HEK293 (cell line): ENCODE measurements at regions not wholly inside any gene's neighbourhood (a gene's known extent, or its start where the extent isn't known, plus 50 kb on each side); places are given as distances from the start of the nearest gene placed in this dataset.
"Not testable (repeated sequence)": the region's sequence is repeated elsewhere in the genome, so short reads cannot be mapped to it uniquely, and the experiment has no call there.

Experiments
- CTCF ChIA-PET: fragments of 350-600 bp; formaldehyde crosslinking; extraction: SDS; loops from one replicate; lab custom pipeline; 2021; ENCODE audit warnings: antibody characterized with exemption; lab: Yijun Ruan, JAX
- POLR2A ChIA-PET: fragments of 300-600 bp; formaldehyde crosslinking; extraction: SDS; loops from one replicate; lab custom pipeline; 2020; ENCODE audit warnings: antibody characterized with exemption, inconsistent platforms; lab: Yijun Ruan, JAX
- H3K27ac ChIP-seq: fragments of 200-500 bp; sonication (Bioruptor generic); 2 replicates; pipeline ENCODE4 v1.5.1; 2014; ENCODE audit warnings: low read depth, low read length, control low read depth, inconsistent platforms; ENCODE audit errors: extremely low read depth
- H3K36me3 ChIP-seq, 2 experiments: fragments of 200-500 bp in 1 of 2; sonication (Bioruptor generic) in 1 of 2; 1 replicate in 1 of 2; 2 replicates in 1 of 2; pipeline ENCODE4 v1.5.1; 2014 to 2017; ENCODE audit warnings: inconsistent platforms in 2 of 2, low read length in 2 of 2; ENCODE audit not compliant: control insufficient read depth in 2 of 2, insufficient read depth in 1 of 2
- H3K4me1 ChIP-seq: fragments of 200-500 bp; sonication (Bioruptor generic); 2 replicates; pipeline ENCODE4 v1.5.1; 2014; ENCODE audit warnings: mild to moderate bottlenecking, low read length, inconsistent platforms; ENCODE audit not compliant: control insufficient read depth, insufficient read depth
- H3K4me3 ChIP-seq: 2 replicates; pipeline ENCODE4 v1.5.1; 2011; ENCODE audit warnings: low read depth, mild to moderate bottlenecking, control low read depth, low read length, moderate library complexity
- H3K9me3 ChIP-seq: fragments of 200-500 bp; sonication (Bioruptor generic); 2 replicates; pipeline ENCODE4 v1.5.1; 2014; ENCODE audit warnings: low read depth, low read length, inconsistent platforms; ENCODE audit not compliant: control insufficient read depth, insufficient read depth
- EGR2 ChIP-seq: fragments of 450-650 bp; formaldehyde crosslinking; IDR thresholded peaks from 2 replicates; pipeline ENCODE4 v1.5.1; 2016; ENCODE audit warnings: low read depth, missing biosample characterization, missing genetic modification characterization
- HOXD13 ChIP-seq: sonication (generic); formaldehyde crosslinking; IDR thresholded peaks from 2 replicates; pipeline ENCODE4 v1.8.0; 2022; ENCODE audit warnings: missing genetic modification reagents, borderline replicate concordance
- ZBTB21 ChIP-seq: fragments of 450-650 bp; formaldehyde crosslinking; IDR thresholded peaks from 2 replicates; pipeline ENCODE4 v1.5.1; 2017; ENCODE audit warnings: missing biosample characterization, missing genetic modification characterization
- ZBTB26 ChIP-seq: fragments of 450-650 bp; formaldehyde crosslinking; optimal IDR thresholded peaks from 2 replicates; pipeline ENCODE3; 2016; ENCODE audit warnings: missing biosample characterization, mild to moderate bottlenecking, missing genetic modification characterization
- ZFHX2 ChIP-seq: fragments of 450-650 bp; formaldehyde crosslinking; conservative IDR thresholded peaks from 2 replicates; pipeline ENCODE4 v1.5.1; 2016; ENCODE audit warnings: missing biosample characterization, missing genetic modification characterization
- ZNF133 ChIP-seq: fragments of 450-650 bp; formaldehyde crosslinking; IDR thresholded peaks from 2 replicates; pipeline ENCODE4 v1.5.1; 2016; ENCODE audit warnings: missing biosample characterization, missing genetic modification characterization
- ZNF148 ChIP-seq: fragments of 450-650 bp; formaldehyde crosslinking; IDR thresholded peaks from 2 replicates; pipeline ENCODE4 v1.5.0; 2017; ENCODE audit warnings: missing biosample characterization, missing genetic modification characterization, borderline replicate concordance
- ZNF248 ChIP-seq: fragments of 450-650 bp; formaldehyde crosslinking; IDR thresholded peaks from 2 replicates; pipeline ENCODE4 v1.5.1; 2017; ENCODE audit warnings: missing biosample characterization, missing genetic modification characterization
- ZNF404 ChIP-seq: fragments of 450-650 bp; formaldehyde crosslinking; IDR thresholded peaks from 2 replicates; pipeline ENCODE4 v1.5.1; 2017; ENCODE audit warnings: missing biosample characterization, missing genetic modification characterization
- ZNF416 ChIP-seq: fragments of 450-650 bp; formaldehyde crosslinking; IDR thresholded peaks from 2 replicates; pipeline ENCODE4 v1.5.1; 2016; ENCODE audit warnings: missing biosample characterization, missing genetic modification characterization
- ZNF433 ChIP-seq: fragments of 450-650 bp; formaldehyde crosslinking; IDR thresholded peaks from 2 replicates; pipeline ENCODE4 v1.5.1; 2016; ENCODE audit warnings: missing biosample characterization, missing genetic modification characterization, low read depth
- ZNF521 ChIP-seq: fragments of 450-650 bp; formaldehyde crosslinking; IDR thresholded peaks from 2 replicates; pipeline ENCODE4 v1.5.1; 2017; ENCODE audit warnings: missing biosample characterization, mild to moderate bottlenecking, missing genetic modification characterization
- ZNF555 ChIP-seq: fragments of 450-650 bp; formaldehyde crosslinking; conservative IDR thresholded peaks from 2 replicates; pipeline ENCODE4 v1.5.1; 2017; ENCODE audit warnings: missing biosample characterization, mild to moderate bottlenecking, missing genetic modification characterization, inconsistent platforms
- ZNF621 ChIP-seq: fragments of 450-650 bp; formaldehyde crosslinking; IDR thresholded peaks from 2 replicates; pipeline ENCODE4 v1.5.1; 2017; ENCODE audit warnings: missing biosample characterization, missing genetic modification characterization
- ZNF654 ChIP-seq: fragments of 450-650 bp; formaldehyde crosslinking; IDR thresholded peaks from 2 replicates; pipeline ENCODE4 v1.5.1; 2016; ENCODE audit warnings: low read depth, missing biosample characterization, missing genetic modification characterization
- ZNF776 ChIP-seq: fragments of 450-650 bp; formaldehyde crosslinking; IDR thresholded peaks from 2 replicates; pipeline ENCODE4 v1.5.0; 2017; ENCODE audit warnings: missing biosample characterization, missing genetic modification characterization, borderline replicate concordance
- ZSCAN4 ChIP-seq: fragments of 450-650 bp; formaldehyde crosslinking; IDR thresholded peaks from 2 replicates; pipeline ENCODE4 v1.5.1; 2017; ENCODE audit warnings: missing biosample characterization, missing genetic modification characterization
- TF ChIP-seq, protein P1 (sequence below): fragments of 450-650 bp; formaldehyde crosslinking; IDR thresholded peaks from 2 replicates; pipeline ENCODE4 v1.5.1; 2017; ENCODE audit warnings: missing biosample characterization, missing genetic modification characterization

DNA sequence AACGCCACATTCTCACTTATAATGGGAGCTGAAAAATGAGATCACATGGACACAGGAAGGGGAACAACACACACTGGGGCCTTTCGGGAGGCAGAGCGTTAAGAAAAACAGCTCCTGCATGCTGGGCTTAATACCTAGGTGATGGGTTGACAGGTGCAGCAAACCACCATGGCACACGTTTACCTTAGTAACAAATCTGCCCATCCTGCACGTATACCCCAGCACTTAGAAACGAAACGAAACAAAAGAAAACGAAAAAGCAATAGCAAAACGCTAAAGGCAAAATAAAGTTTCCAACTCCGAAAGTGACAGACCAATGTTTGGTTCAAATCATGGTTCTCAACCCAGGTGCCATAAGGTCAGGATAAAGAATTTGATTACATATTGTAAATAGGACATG lies 525.3 kb downstream of the CWH43 start (continued):
- TF ChIP-seq ZNF621 (0 out of 2 replicates have a peak, but pooled peaks have one; percentile 45), ZNF521 (tag by site-specific recombination) (peak; percentile 95), ZBTB21 (tag by site-specific recombination) (peak; percentile 13; the same call in 1 of the 2 replicates), ZNF776 (tag by site-specific recombination) (peak; percentile 92), HOXD13 (CRISPR knock-in tag) (peak; percentile 37; the same call in 1 of the 2 replicates), ZNF416 (peak; percentile 50; the same call in 1 of the 2 replicates), ZNF404 (tag by site-specific recombination) (0 out of 2 replicates have a peak, but pooled peaks have one; percentile 21), ZNF133 (peak; percentile 42; the same call in 1 of the 2 replicates), ZNF555 (tag by site-specific recombination) (peak; percentile 13; the same call in 1 of the 2 replicates), ZNF148 (tag by site-specific recombination) (peak; percentile 11; the same call in 1 of the 2 replicates), ZNF248 (tag by site-specific recombination) (peak; percentile 61; the same call in 1 of the 2 replicates)
- TF ChIP-seq, protein P1, sequence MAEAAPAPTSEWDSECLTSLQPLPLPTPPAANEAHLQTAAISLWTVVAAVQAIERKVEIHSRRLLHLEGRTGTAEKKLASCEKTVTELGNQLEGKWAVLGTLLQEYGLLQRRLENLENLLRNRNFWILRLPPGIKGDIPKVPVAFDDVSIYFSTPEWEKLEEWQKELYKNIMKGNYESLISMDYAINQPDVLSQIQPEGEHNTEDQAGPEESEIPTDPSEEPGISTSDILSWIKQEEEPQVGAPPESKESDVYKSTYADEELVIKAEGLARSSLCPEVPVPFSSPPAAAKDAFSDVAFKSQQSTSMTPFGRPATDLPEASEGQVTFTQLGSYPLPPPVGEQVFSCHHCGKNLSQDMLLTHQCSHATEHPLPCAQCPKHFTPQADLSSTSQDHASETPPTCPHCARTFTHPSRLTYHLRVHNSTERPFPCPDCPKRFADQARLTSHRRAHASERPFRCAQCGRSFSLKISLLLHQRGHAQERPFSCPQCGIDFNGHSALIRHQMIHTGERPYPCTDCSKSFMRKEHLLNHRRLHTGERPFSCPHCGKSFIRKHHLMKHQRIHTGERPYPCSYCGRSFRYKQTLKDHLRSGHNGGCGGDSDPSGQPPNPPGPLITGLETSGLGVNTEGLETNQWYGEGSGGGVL (tag by site-specific recombination): 0 out of 2 replicates have a peak, but pooled peaks have one; percentile 20

DNA sequence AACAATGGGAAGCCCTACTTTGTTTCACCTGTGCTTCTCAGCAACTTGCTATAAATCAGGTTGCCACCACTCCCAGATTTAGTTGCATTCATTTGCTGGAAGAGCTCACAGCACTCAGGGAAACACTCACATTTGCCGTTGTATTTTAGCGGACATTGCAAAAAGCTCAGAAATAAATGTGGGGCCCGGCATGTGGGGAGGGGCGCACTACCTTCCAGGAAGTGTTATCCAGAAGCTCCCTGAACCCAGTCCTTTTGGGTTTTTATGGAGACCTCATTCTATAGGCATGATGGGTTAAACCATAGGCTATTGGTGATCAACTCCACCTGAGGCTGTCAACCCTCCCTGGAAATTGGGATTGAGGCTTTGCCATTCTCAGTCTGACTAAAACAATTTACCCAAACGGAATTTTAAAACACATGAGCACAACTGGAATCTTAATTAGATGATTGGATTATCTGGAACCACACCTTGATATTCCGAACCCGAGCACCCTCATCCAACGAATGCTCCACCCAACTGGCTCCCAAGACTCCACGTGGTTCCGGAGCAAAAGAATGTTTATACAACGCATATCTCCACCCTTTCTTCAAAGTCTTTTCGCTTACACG lies 525.9 kb downstream of the CWH43 start:
- H3K4me1 ChIP-seq, CTCF ChIA-PET, H3K9me3 ChIP-seq, H3K4me3 ChIP-seq, POLR2A ChIA-PET, H3K36me3 ChIP-seq, H3K27ac ChIP-seq: not testable (repeated sequence)
- peak; percentile 8 for TF ChIP-seq ZBTB26 (tag by site-specific recombination)

DNA sequence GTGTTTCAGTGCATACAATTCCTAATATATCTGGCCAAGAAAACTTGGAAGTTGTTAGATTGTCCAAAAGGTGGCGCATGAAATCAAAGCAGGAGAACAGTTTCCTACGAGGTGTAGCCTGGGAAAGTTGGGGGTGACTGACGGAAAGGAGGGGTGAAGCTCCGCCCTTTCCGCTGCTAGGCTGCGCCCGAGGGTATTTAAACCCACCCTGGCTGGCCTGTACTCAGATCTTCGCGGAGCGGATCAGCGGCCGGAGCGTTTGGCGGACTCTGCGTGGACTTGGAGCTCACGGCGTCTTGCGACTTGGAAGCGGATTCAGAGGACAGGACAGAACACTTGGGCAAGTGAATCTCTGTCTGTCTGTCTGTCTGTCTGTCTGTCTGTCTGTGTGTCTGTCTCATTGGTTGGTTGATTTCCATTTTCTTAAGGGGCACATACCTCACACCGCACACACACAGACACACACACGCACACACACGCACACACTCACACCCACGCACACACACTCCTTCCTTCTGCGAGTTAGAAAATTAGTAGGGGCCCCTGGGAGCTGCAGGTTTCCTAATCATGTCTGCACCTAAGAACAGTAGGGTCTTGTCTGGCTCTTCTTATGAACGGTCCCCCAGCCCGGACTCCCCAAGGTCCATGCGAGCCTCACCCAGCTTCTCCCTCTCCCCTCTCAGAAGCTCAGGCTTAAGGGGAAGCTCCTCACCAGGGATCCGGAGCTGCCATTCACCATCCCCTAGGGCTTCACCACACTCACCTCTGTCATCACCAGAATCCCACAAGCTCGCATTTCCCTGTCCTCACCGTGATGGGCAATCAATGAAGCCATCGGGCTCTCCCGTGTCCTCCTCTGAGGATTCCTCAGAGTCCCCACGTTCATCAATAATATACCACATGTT lies 526.8 kb downstream of the CWH43 start:
- H3K9me3 ChIP-seq, H3K4me1 ChIP-seq, H3K36me3 ChIP-seq, H3K4me3 ChIP-seq, CTCF ChIA-PET, H3K27ac ChIP-seq, POLR2A ChIA-PET: not testable (repeated sequence)
- 0 out of 2 replicates have a peak, but pooled peaks have one; percentile 12 for TF ChIP-seq ZNF654 (tag by site-specific recombination)
- peak; percentile 42; the same call in 1 of the 2 replicates for TF ChIP-seq ZSCAN4
- TF ChIP-seq HOXD13 (CRISPR knock-in tag): peak; percentile 65; the same call in 1 of the 2 replicates
- peak; percentile 7 for TF ChIP-seq ZBTB26 (tag by site-specific recombination)
- 0 out of 2 replicates have a peak, but pooled peaks have one; percentile 11 for TF ChIP-seq ZNF433 (tag by site-specific recombination)
- TF ChIP-seq ZFHX2 (tag by site-specific recombination): peak; percentile 35; the same call in 1 of the 2 replicates
- peak; percentile 33; the same call in 1 of the 2 replicates for TF ChIP-seq EGR2 (tag by site-specific recombination)

DNA sequence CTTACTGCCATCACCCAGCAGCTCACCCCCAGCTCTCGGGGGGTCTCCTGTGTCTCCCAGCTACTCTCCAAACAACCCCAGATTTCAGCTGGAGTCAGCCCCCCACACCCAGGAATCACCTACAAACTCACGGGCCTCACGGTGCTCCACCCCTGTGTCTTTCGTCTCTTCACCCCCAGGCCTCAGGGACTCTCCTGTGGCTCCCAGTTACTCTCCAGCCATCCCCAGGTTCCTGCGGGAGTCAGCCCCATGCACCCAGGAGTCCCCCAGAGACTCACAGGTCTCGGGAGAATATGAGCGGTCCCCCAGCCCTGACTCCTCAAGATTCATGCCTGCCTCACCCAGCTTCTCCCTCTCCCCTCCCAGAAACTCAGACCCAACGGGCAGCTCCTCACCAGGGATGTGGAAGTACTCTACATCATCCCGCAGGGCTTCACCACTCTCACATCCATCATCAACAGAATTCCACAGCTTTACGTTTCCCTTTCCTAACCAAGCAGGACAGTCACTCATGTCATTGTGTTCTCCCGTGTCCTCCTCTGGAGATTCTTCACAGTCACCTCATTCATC lies 527.6 kb downstream of the CWH43 start:
- CTCF ChIA-PET, POLR2A ChIA-PET, H3K4me3 ChIP-seq, H3K27ac ChIP-seq, H3K36me3 ChIP-seq, H3K4me1 ChIP-seq, H3K9me3 ChIP-seq: not testable (repeated sequence)
